SU-DHL-6 (cell line): ENCODE measurements at regions not wholly inside any gene's neighbourhood (a gene's known extent, or its start where the extent isn't known, plus 50 kb on each side); places are given as distances from the start of the nearest gene placed in this dataset.

ENCODE experiments used
- EZH2phosphoT487 ChIP-seq: fragments of 200-600 bp; sonication (generic), shearing (Covaris generic); conservative IDR thresholded peaks from 2 replicates; pipeline ENCODE4 v1.6.1; 2018; ENCODE audit warnings: mild to moderate bottlenecking, antibody characterized with exemption, low read length, moderate library complexity, mixed read lengths
- TF ChIP-seq, protein P1 (sequence below): fragments of 200-600 bp; sonication (generic); IDR thresholded peaks from one replicate; pipeline ENCODE4 v1.5.1; 2017; ENCODE audit warnings: antibody characterized with exemption, mild to moderate bottlenecking, low read length, moderate library complexity; ENCODE audit not compliant: insufficient read depth, poor library complexity, severe bottlenecking

DNA sequence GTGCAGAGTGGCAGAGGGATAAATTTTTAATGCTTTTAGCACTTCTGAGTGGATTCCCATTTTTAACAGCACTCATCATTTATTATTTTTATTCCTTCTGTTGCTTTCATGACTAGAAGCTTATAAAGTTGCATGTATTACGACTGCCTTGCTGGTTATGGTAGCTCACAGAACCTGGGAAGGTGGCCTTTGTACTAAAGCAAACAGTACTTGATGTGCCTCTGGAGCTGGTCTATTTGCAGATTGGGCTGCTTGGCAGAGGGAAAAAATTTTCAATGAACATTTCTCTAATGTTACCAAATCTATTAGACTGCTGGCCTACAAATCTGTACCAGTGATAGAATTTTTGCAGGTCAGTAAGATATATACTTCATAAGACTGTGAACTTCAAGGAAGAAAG is 274.5 kb upstream of the C9orf72 start:
- TF ChIP-seq, protein P1, sequence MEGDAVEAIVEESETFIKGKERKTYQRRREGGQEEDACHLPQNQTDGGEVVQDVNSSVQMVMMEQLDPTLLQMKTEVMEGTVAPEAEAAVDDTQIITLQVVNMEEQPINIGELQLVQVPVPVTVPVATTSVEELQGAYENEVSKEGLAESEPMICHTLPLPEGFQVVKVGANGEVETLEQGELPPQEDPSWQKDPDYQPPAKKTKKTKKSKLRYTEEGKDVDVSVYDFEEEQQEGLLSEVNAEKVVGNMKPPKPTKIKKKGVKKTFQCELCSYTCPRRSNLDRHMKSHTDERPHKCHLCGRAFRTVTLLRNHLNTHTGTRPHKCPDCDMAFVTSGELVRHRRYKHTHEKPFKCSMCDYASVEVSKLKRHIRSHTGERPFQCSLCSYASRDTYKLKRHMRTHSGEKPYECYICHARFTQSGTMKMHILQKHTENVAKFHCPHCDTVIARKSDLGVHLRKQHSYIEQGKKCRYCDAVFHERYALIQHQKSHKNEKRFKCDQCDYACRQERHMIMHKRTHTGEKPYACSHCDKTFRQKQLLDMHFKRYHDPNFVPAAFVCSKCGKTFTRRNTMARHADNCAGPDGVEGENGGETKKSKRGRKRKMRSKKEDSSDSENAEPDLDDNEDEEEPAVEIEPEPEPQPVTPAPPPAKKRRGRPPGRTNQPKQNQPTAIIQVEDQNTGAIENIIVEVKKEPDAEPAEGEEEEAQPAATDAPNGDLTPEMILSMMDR = no peak
- TF ChIP-seq EZH2phosphoT487 = no peak
